Lung (tissue), 11 donors: ENCODE measurements at regions not wholly inside any gene's neighbourhood (a gene's known extent, or its start where the extent isn't known, plus 50 kb on each side); places are given as distances from the start of the nearest gene placed in this dataset.

Experiments used
- ATAC-seq: fragments of 200-7000 bp; cut with Tn5 transposase; one replicate; pipeline ENCODE4 v1.9.1; 2020; ENCODE audit warnings: moderate number of reproducible peaks; ENCODE audit not compliant: insufficient read depth, low FRiP score
- DNase-seq, 3 donors: peaks; one replicate each; pipeline ENCODE4 v3.0.0-alpha.2; 2013 to 2017
- H3K27ac ChIP-seq, 2 donors: one replicate each; pipeline ENCODE4 v1.5.1; 2013; ENCODE audit warnings: mild to moderate bottlenecking in 2 of 2, moderate library complexity in 2 of 2, control low read depth in 1 of 2, inconsistent platforms in 1 of 2, low read depth in 1 of 2, low read length in 1 of 2
- H3K27me3 ChIP-seq, 3 donors: one replicate each; pipeline ENCODE4 v1.5.1; 2013; ENCODE audit warnings: low read length in 2 of 3; ENCODE audit not compliant: control insufficient read depth in 3 of 3, insufficient read depth in 3 of 3
- H3K36me3 ChIP-seq, 4 donors: one replicate each; pipeline ENCODE4 v1.5.1; 2013; ENCODE audit warnings: low read length in 4 of 4, mild to moderate bottlenecking in 1 of 4, moderate library complexity in 1 of 4; ENCODE audit not compliant: control insufficient read depth in 4 of 4, insufficient read depth in 4 of 4
- H3K4me1 ChIP-seq, 5 donors: one replicate each; pipeline ENCODE4 v1.5.1; 2013; ENCODE audit warnings: low read length in 5 of 5, mild to moderate bottlenecking in 2 of 5, moderate library complexity in 1 of 5; ENCODE audit not compliant: control insufficient read depth in 5 of 5, insufficient read depth in 5 of 5
- H3K4me3 ChIP-seq: one replicate; pipeline ENCODE4 v1.5.1; 2013; ENCODE audit warnings: mild to moderate bottlenecking, control low read depth, moderate library complexity
- H3K9ac ChIP-seq, 2 donors: one replicate each; pipeline ENCODE4 v1.5.1; 2013; ENCODE audit warnings: low read length in 2 of 2, control low read depth in 1 of 2; ENCODE audit not compliant: insufficient read depth in 1 of 2
- H3K9me3 ChIP-seq, 4 donors: one replicate each; pipeline ENCODE4 v1.5.1; 2013; ENCODE audit warnings: low read length in 3 of 4, mild to moderate bottlenecking in 1 of 4, moderate library complexity in 1 of 4; ENCODE audit not compliant: control insufficient read depth in 4 of 4, insufficient read depth in 3 of 4
- WGBS, 2 donors: extraction: QIAGEN DNeasy Blood & Tissue Kit; methylation state at CpG; one replicate each; pipeline ENCODE4 v1.1.7; 2013; 5-methylcytosine and 5-hydroxymethylcytosine counted together
- TF ChIP-seq, protein P1 (sequence below): IDR thresholded peaks from 2 replicates; pipeline ENCODE4 v1.5.1; 2012; ENCODE audit warnings: mild to moderate bottlenecking; ENCODE audit errors: control extremely low read depth, extremely low read depth
- donor health status: control.
- donor health status: control.
- donor health status: Bipolar disorder and iron deficiency.
- donor health status: healthy.
- donor health status: DM: yes; HTN: yes; CAD: no.

DNA sequence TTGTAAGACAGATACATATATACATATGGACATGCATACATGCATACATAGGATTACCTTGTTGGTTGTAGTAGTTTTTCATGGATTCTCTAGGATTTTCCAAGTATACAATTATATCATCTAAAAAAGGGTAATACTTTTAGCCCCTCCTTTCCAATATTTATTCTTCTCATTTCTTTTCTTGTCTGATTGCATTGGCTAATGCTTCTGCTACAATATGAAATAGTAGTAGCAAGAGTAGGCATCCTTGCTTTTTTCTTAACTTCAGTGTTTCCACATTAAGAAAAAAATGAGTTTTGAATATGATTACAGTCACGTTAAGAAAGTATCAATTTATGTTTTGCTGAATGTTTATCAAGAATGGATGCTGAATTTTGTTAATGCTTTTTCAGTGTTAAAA lies 58.0 kb downstream of the RBFOX3 start:
- no peak overlapping the region for H3K4me3 ChIP-seq
- H3K4me1 ChIP-seq: peaks cover 0 to 14% (median 0%) of the 10 kb centered on the region in 5 donors
- ATAC-seq (no peak), DNase-seq (no peak)
- H3K27ac ChIP-seq: no peak overlapping the region
- no peaks in the 10 kb centered on the region for H3K9me3 ChIP-seq
- H3K36me3 ChIP-seq: no peaks in the 10 kb centered on the region
- no peak overlapping the region for H3K9ac ChIP-seq
- WGBS, 2 donors: 87 to 92% methylated on average over 1 of the region's 1 CpG
- no peaks in the 10 kb centered on the region for H3K27me3 ChIP-seq
- TF ChIP-seq, protein P1, sequence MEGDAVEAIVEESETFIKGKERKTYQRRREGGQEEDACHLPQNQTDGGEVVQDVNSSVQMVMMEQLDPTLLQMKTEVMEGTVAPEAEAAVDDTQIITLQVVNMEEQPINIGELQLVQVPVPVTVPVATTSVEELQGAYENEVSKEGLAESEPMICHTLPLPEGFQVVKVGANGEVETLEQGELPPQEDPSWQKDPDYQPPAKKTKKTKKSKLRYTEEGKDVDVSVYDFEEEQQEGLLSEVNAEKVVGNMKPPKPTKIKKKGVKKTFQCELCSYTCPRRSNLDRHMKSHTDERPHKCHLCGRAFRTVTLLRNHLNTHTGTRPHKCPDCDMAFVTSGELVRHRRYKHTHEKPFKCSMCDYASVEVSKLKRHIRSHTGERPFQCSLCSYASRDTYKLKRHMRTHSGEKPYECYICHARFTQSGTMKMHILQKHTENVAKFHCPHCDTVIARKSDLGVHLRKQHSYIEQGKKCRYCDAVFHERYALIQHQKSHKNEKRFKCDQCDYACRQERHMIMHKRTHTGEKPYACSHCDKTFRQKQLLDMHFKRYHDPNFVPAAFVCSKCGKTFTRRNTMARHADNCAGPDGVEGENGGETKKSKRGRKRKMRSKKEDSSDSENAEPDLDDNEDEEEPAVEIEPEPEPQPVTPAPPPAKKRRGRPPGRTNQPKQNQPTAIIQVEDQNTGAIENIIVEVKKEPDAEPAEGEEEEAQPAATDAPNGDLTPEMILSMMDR: no peak

DNA sequence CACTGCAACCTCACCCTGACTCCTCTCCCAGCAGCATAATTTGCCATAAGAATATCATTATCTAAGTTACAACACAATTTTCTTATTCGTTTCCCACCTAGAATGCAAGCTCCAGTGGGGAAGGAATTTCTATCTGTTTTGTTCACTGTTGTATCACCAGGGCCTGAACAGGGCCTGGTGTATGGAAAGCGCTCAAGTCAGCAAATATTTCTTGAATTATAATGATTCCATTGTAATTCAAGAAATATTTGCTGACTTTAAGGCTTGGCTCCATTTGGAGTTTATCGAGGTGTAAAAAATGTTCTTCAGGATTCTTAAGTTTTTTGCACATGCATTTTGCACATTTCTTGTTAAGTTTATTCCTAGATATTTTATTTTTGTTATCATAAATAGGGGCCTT lies 58.4 kb downstream of the RBFOX3 start:
- Histone ChIP-seq H3K4me1 (peaks cover 0 to 10% (median 0%) of the 10 kb centered on the region in 5 donors), H3K9ac (no peak overlapping the region), H3K27me3 (no peaks in the 10 kb centered on the region), H3K9me3 (no peaks in the 10 kb centered on the region), H3K4me3 (no peak overlapping the region), H3K36me3 (no peaks in the 10 kb centered on the region), H3K27ac (no peak overlapping the region)
- WGBS, 2 donors: 88 to 93% methylated on average over 3 of the region's 3 CpGs
- ATAC-seq: no peak
- DNase-seq: no peak
- TF ChIP-seq, protein P1: no peak

DNA sequence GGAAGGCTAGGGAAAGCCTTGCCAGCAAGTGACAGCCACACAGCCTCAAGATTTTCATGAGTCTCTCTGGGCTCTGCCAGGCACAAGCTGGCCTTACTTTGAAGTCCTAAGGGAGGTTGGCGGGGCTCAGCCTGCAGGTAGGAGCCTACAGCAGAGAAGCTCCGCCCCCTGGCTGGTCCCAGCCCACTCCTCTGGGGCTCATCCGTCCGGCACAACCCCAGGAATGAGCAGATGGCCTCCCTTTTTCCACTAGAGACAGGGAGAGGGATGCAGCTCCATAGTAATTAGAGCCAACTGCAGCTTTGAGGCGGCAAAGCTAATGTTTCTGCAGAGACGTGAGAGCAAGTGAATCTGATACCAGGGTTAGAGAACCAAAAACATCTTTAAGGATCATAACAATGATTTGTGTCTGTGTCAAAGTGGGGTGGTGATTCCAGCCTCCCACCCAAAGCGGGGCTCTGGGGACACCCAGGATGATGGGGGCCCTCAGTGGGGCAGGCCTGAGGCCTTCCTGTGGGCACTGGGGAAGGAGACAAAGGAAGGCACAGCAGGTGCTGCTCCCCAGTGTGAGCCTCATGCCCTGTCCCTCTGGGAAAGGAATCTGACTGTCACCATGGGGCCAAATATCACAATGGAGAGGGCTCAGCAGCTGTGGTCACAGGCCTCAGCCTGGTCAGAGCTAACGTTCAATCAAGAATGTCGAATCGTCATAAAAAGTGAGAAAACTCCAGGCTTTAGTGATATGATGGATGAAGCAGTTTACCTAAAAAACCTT lies 61.5 kb downstream of the RBFOX3 start:
- Histone ChIP-seq H3K4me3 (no peak overlapping the region), H3K9me3 (peaks cover 0 to 3% (median 0%) of the 10 kb centered on the region in 4 donors), H3K27ac (no peak overlapping the region), H3K36me3 (no peaks in the 10 kb centered on the region), H3K9ac (no peak overlapping the region), H3K27me3 (peaks cover 0 to 11% (median 4%) of the 10 kb centered on the region in 3 donors), H3K4me1 (no peaks in the 10 kb centered on the region)
- no peak for DNase-seq
- WGBS, 2 donors: 67 to 74% methylated on average over 10 of the region's 10 CpGs
- TF ChIP-seq, protein P1: no peak
- no peak for ATAC-seq
